ENCODE measurements at regions not wholly inside any gene's neighbourhood (a gene's known extent, or its start where the extent isn't known, plus 50 kb on each side); places are given as distances from the start of the nearest gene placed in this dataset.

- intact Hi-C loops (cut with micrococcal nuclease), result no loop called here
- no peaks in the 10 kb centered on the region for H3K79me2 ChIP-seq (ENCODE audit: control insufficient read depth, insufficient read depth, low read length)
- H3K9me3 Mint-ChIP-seq (ENCODE audit: insufficient read depth), result peaks cover 2% of the 10 kb centered on the region
These were observed 402.3 kb upstream of the GYPC start for GRCh38 chr2:126253669-126254068.

GRCh38 chr2:126264625-126265024 is 391.3 kb upstream of the GYPC start:
- no peak overlapping the region for H3K9ac ChIP-seq (ENCODE audit: low read length)
- TF ChIP-seq EZH2 (IDR thresholded peaks at IDR 0.05; ENCODE audit: borderline replicate concordance, insufficient read depth, low read depth, low read length, poor library complexity, severe bottlenecking) (no peak), CTCF (IDR thresholded peaks at IDR 0.05) (no peak)
- H2AFZ ChIP-seq (ENCODE audit: insufficient read depth, low read depth, low read length, poor library complexity, severe bottlenecking), result no peak overlapping the region
- Mint-ChIP-seq H3K4me1 (no peaks in the 10 kb centered on the region), H3K9me3 (ENCODE audit: insufficient read depth) (no peaks in the 10 kb centered on the region), H3K27me3 (no peaks in the 10 kb centered on the region), H3K4me3 (no peak overlapping the region), H3K27ac (no peak overlapping the region)
- no peaks in the 10 kb centered on the region for H3K79me2 ChIP-seq (ENCODE audit: control insufficient read depth, insufficient read depth, low read length)
- ATAC-seq (ENCODE audit: low read depth), result no peak
- H4K20me1 ChIP-seq (ENCODE audit: control insufficient read depth, insufficient read depth, low read length, poor library complexity, severe bottlenecking), result no peaks in the 10 kb centered on the region
- no peak for DNase-seq
- H3K27me3 ChIP-seq (replicated peaks in 1 of 4; ENCODE audit: control extremely low read depth in 1 of 4, control insufficient read depth in 3 of 4, insufficient read depth in 4 of 4, low read length in 3 of 4), result no peaks in the 10 kb centered on the region
- no peaks in the 10 kb centered on the region for H3K4me1 ChIP-seq (ENCODE audit: control insufficient read depth in 2 of 2, insufficient read depth in 2 of 2, low read length in 2 of 2)
- intact Hi-C loops (cut with micrococcal nuclease), result no loop called here
- no peak overlapping the region for H3K4me3 ChIP-seq (ENCODE audit: control extremely low read depth in 1 of 5, extremely low read depth in 1 of 5, insufficient read depth in 1 of 5, low read depth in 2 of 5, low read length in 4 of 5)
- ChIA-PET CTCF (interaction anchor here (0.6 kb wide), 1 partner anchor 49 kb away, joined by 3 read pairs; no protein-coding TSS in a partner anchor), POLR2A (no interaction called here)
- H3K4me2 ChIP-seq (replicated peaks; ENCODE audit: low read depth, low read length, poor library complexity, severe bottlenecking), result no peak overlapping the region
- no peaks in the 10 kb centered on the region for H3K9me3 ChIP-seq (ENCODE audit: control extremely low read depth in 1 of 3, control insufficient read depth in 2 of 3, insufficient read depth in 1 of 3, low read length in 2 of 3)
- 92% methylated on average over 2 of the region's 2 CpGs for WGBS (ENCODE audit: insufficient coverage)
- H3K27ac ChIP-seq (ENCODE audit: low read length in 2 of 2), result no peak overlapping the region
- no peaks in the 10 kb centered on the region for H3K36me3 ChIP-seq (replicated peaks in 1 of 2; ENCODE audit: control extremely low read depth in 1 of 2, control insufficient read depth in 1 of 2, extremely low read depth in 1 of 2, insufficient read depth in 2 of 2, low read length in 1 of 2)

More at GRCh38 chr2:126253669-126254068, 402.3 kb upstream of the GYPC start:
- WGBS (ENCODE audit: insufficient coverage), result 64% methylated on average over 1 of the region's 2 CpGs
- H4K20me1 ChIP-seq (ENCODE audit: control insufficient read depth, insufficient read depth, low read length, poor library complexity, severe bottlenecking), result no peaks in the 10 kb centered on the region
- H3K4me2 ChIP-seq (replicated peaks; ENCODE audit: low read depth, low read length, poor library complexity, severe bottlenecking), result no peak overlapping the region
- CTCF ChIA-PET, result no interaction called here
- H3K27me3 ChIP-seq (replicated peaks in 1 of 4; ENCODE audit: control extremely low read depth in 1 of 4, control insufficient read depth in 3 of 4, insufficient read depth in 4 of 4, low read length in 3 of 4), result no peaks in the 10 kb centered on the region
- H3K9ac ChIP-seq (ENCODE audit: low read length), result no peak overlapping the region
- no peak for ATAC-seq (ENCODE audit: low read depth)
- H3K27ac ChIP-seq (ENCODE audit: low read length in 2 of 2), result no peak overlapping the region
- H3K9me3 ChIP-seq (ENCODE audit: control extremely low read depth in 1 of 3, control insufficient read depth in 2 of 3, insufficient read depth in 1 of 3, low read length in 2 of 3), result peaks cover 0 to 2% (median 0%) of the 10 kb centered on the region in 3 donors
- no peaks in the 10 kb centered on the region for H3K4me1 ChIP-seq (ENCODE audit: control insufficient read depth in 2 of 2, insufficient read depth in 2 of 2, low read length in 2 of 2)
- no peak overlapping the region for H3K4me3 Mint-ChIP-seq
- no peak for DNase-seq
- no peak overlapping the region for H2AFZ ChIP-seq (ENCODE audit: insufficient read depth, low read depth, low read length, poor library complexity, severe bottlenecking)
- H3K4me1 Mint-ChIP-seq, result no peaks in the 10 kb centered on the region
- POLR2A ChIA-PET, result no interaction called here
- H3K27me3 Mint-ChIP-seq, result no peaks in the 10 kb centered on the region
- no peak overlapping the region for H3K27ac Mint-ChIP-seq
- H3K4me3 ChIP-seq (ENCODE audit: control extremely low read depth in 1 of 5, extremely low read depth in 1 of 5, insufficient read depth in 1 of 5, low read depth in 2 of 5, low read length in 4 of 5), result no peak overlapping the region
- no peaks in the 10 kb centered on the region for H3K36me3 ChIP-seq (replicated peaks in 1 of 2; ENCODE audit: control extremely low read depth in 1 of 2, control insufficient read depth in 1 of 2, extremely low read depth in 1 of 2, insufficient read depth in 2 of 2, low read length in 1 of 2)
- TF ChIP-seq EZH2 (IDR thresholded peaks at IDR 0.05; ENCODE audit: borderline replicate concordance, insufficient read depth, low read depth, low read length, poor library complexity, severe bottlenecking) (no peak), CTCF (IDR thresholded peaks at IDR 0.05) (no peak)
